ENCODE measurements at regions not wholly inside any gene's neighbourhood (a gene's known extent, or its start where the extent isn't known, plus 50 kb on each side); places are given as distances from the start of the nearest gene placed in this dataset.

GRCh38 chr6:165183071-165183470, 126.3 kb downstream of the C6orf118 start:
- TF ChIP-seq CTCF (IDR thresholded peaks at IDR 0.05), result no peak
- no peak for TF ChIP-seq POLR2A (IDR thresholded peaks at IDR 0.05)
